Activated CD4-positive, alpha-beta memory T cell treated with anti-CD3 and anti-CD28 coated beads for 36 hours (primary cell): ENCODE measurements at regions not wholly inside any gene's neighbourhood (a gene's known extent, or its start where the extent isn't known, plus 50 kb on each side); places are given as distances from the start of the nearest gene placed in this dataset.

Experiments
- CTCF ChIA-PET: fragments of 350-600 bp; sonication (Branson Sonifier 250); formaldehyde crosslinking; loops from one replicate; lab custom pipeline; 2021; ENCODE audit warnings: antibody characterized with exemption, inconsistent platforms; lab: Charles Lee
- POLR2A ChIA-PET: fragments of 350-600 bp; sonication (Branson Sonifier 250); formaldehyde crosslinking; loops from one replicate; lab custom pipeline; 2021; ENCODE audit warnings: antibody characterized with exemption; lab: Charles Lee
- DNase-seq: peaks from one replicate; pipeline ENCODE4 v3.0.0-alpha.2; 2020
- H3K27ac Mint-ChIP-seq: one replicate; pipeline ENCODE4 v1.8.0; 2021; ENCODE audit warnings: mixed read lengths
- H3K27me3 Mint-ChIP-seq: one replicate; pipeline ENCODE4 v1.8.0; 2021; ENCODE audit warnings: mixed read lengths
- H3K36me3 Mint-ChIP-seq: one replicate; pipeline ENCODE4 v1.8.0; 2021; ENCODE audit warnings: mixed read lengths
- H3K4me1 Mint-ChIP-seq: one replicate; pipeline ENCODE4 v1.8.0; 2021; ENCODE audit warnings: low read depth, mixed read lengths
- H3K4me3 Mint-ChIP-seq: one replicate; pipeline ENCODE4 v1.8.0; 2021; ENCODE audit warnings: mild to moderate bottlenecking, mixed read lengths
- H3K9me3 Mint-ChIP-seq: one replicate; pipeline ENCODE4 v1.8.0; 2021; ENCODE audit warnings: mixed read lengths
- intact Hi-C: fragments of 100-400 bp; cut with micrococcal nuclease; formaldehyde crosslinking; loops from one replicate; pipeline ENCODE4 v1.15.1; 2023

DNA sequence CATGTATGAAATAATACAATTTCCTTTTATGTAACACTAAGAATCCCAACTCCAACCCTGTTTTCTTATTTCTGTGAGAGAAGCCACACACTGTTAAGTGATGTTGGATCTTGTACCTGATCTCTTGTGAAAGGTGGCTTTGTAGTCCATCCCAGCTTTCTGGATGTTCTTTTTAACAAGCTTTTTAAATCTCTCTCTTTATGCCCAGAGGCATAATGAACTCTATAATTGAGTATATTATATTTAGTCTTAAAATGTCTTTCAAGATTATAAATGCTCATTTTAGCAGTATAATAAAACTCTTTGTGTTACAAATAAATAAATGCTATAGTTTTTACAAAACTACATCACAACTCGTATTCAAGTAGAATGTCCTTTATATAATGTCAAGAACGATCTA, 922.1 kb downstream of the EPHA7 start:
- CTCF ChIA-PET = no interaction called here
- POLR2A ChIA-PET = no interaction called here
- H3K27ac Mint-ChIP-seq = no peak overlapping the region
- no peak overlapping the region for H3K4me3 Mint-ChIP-seq
- no peak for DNase-seq
- H3K4me1 Mint-ChIP-seq = no peaks in the 10 kb centered on the region
- H3K36me3 Mint-ChIP-seq = no peaks in the 10 kb centered on the region
- H3K9me3 Mint-ChIP-seq = no peaks in the 10 kb centered on the region
- no peaks in the 10 kb centered on the region for H3K27me3 Mint-ChIP-seq
- intact Hi-C loops = no loop called here

DNA sequence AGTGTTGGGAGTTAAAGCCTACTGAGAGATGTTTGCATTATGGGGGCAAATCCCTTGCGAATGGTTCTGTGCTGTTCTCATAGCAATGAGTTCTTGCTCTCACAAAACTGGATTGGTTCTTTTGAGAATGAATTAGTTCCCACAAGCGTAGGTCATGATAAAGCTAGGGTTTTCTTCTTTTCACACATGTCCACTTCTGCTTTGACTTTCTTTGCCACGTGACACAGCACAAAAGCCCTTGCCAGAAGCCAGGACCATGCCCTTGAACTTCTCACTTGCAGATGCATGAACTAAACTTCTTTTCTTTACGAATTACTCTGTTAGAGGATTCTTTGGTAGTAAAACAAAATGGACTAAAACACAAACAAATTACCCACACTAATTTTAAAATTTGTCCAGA, 922.8 kb downstream of the EPHA7 start:
- intact Hi-C loops = no loop called here
- DNase-seq = no peak
- ChIA-PET POLR2A (no interaction called here), CTCF (no interaction called here)
- Mint-ChIP-seq H3K27ac (no peak overlapping the region), H3K4me3 (no peak overlapping the region), H3K36me3 (no peaks in the 10 kb centered on the region), H3K27me3 (no peaks in the 10 kb centered on the region), H3K4me1 (no peaks in the 10 kb centered on the region), H3K9me3 (no peaks in the 10 kb centered on the region)

DNA sequence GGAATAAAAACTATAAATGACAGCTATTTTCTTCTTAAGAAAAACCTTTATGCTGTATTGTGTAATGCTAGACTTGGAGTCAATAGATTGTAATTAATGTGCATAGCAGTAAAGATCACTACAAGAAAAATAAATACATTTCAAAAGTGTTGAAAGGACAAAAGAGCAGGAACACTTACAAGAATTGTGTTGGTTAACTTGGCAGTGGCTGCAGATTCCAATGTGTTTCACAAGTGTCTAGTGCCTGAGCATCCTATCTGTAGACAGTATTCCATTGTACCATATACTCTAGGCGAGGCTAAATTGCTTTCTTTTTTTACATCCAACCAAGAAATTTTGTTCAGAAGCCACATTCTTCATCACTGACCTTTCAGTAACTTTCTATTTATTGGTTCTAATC, 924.1 kb downstream of the EPHA7 start:
- intact Hi-C loops = no loop called here
- no peak for DNase-seq
- no peaks in the 10 kb centered on the region for H3K4me1 Mint-ChIP-seq
- no peaks in the 10 kb centered on the region for H3K9me3 Mint-ChIP-seq
- no peak overlapping the region for H3K27ac Mint-ChIP-seq
- ChIA-PET CTCF (no interaction called here), POLR2A (no interaction called here)
- no peaks in the 10 kb centered on the region for H3K27me3 Mint-ChIP-seq
- H3K4me3 Mint-ChIP-seq = no peak overlapping the region
- no peaks in the 10 kb centered on the region for H3K36me3 Mint-ChIP-seq

DNA sequence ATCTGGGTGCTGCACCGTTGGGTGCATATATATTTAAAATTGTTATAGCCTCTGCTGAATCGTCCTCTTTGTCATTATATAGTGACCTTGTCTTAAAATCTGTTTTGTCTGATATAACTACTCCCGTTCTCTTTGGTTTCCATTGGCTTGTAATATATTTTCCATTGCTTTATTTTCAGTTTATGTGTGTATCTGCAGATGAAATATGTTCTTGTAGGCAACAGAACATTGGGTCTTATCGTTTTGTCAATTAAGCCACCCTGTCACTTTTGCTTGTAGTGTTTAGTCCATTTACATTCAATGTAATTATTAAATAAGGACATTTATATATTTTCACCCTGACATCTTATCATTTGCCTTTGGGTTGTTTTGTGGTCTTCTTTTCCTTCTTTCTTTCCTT, 933.9 kb downstream of the EPHA7 start:
- DNase-seq = no peak
- intact Hi-C loops = no loop called here
- Mint-ChIP-seq H3K36me3 (no peaks in the 10 kb centered on the region), H3K27ac (no peak overlapping the region), H3K4me1 (no peaks in the 10 kb centered on the region), H3K4me3 (no peak overlapping the region), H3K9me3 (peaks cover 21% of the 10 kb centered on the region), H3K27me3 (no peaks in the 10 kb centered on the region)
- ChIA-PET POLR2A (no interaction called here), CTCF (no interaction called here)

DNA sequence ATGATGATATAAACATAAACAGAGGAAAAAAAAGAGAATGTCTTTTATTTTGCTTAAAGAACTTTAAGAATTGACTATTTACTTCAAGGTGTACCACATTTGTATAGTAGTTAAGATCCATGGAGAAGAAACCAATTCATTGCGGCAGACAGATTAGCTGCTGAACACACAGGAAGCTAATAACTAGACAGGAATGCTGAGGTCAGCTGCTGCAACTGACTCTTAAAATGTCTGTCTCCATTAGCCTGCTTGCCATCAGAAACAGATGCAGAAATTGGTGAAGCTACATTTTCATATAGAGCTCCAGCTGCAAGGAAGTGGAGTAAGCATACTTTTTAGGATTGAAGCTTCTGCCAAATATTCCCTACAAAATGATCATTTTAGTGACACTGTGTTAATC, 939.5 kb downstream of the EPHA7 start:
- ChIA-PET POLR2A (no interaction called here), CTCF (no interaction called here)
- Mint-ChIP-seq H3K4me1 (no peaks in the 10 kb centered on the region), H3K9me3 (peaks cover 18% of the 10 kb centered on the region), H3K4me3 (no peak overlapping the region), H3K27me3 (no peaks in the 10 kb centered on the region), H3K36me3 (no peaks in the 10 kb centered on the region), H3K27ac (no peak overlapping the region)
- no peak for DNase-seq
- intact Hi-C loops = no loop called here

DNA sequence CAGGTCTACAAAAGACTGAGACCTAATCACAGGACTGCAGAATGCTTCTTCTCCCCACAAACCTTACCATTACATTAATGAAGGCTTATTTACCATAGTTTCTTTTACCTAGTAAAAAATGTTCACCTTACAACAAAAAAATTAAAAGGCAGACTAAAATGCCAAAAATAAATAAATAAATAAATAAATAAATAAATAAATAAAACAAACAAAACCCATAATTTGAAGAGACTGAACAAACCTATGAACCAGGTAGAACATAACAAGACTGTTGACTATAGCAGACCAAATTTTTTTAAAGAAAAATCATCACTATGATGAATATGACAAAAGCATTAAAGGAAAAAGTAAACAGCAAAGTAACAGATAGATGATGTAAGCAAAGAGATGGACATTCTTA, 946.3 kb downstream of the EPHA7 start:
- no peaks in the 10 kb centered on the region for H3K4me1 Mint-ChIP-seq
- DNase-seq = no peak
- no peak overlapping the region for H3K27ac Mint-ChIP-seq
- H3K9me3 Mint-ChIP-seq = peaks cover 20% of the 10 kb centered on the region
- CTCF ChIA-PET = no interaction called here
- no peak overlapping the region for H3K4me3 Mint-ChIP-seq
- intact Hi-C loops = no loop called here
- no peaks in the 10 kb centered on the region for H3K27me3 Mint-ChIP-seq
- POLR2A ChIA-PET = no interaction called here
- H3K36me3 Mint-ChIP-seq = no peaks in the 10 kb centered on the region

DNA sequence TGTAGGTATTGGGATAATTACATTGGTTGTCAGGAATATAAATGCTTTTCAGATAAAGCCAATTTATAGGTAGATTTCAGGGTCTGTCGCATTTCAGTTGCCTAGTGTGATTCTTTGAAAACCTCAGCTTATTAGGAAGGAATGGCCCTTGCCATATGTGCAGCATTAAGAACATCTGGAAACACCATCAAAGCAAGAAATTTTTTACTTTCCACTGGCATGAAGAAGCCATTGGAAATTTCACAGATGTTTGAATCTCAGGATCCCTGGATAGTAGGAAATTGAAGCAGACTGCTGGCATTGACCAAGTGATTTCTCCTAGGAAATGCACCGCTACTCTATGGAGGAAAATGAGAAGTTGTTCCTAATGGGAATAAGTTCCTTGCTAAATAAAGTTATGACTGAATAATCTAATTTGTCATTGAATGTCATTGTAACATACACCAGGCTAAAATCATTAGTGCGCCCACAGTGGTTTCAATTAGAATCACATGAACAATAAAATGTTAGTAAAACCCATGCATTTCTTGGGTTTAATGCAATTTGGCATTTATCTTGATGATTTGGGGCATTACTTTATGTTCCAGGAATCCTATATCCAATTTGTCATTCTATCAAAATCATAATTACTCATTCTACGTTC, 950.1 kb downstream of the EPHA7 start:
- H3K27me3 Mint-ChIP-seq = no peaks in the 10 kb centered on the region
- ChIA-PET POLR2A (no interaction called here), CTCF (no interaction called here)
- intact Hi-C loops = no loop called here
- no peaks in the 10 kb centered on the region for H3K36me3 Mint-ChIP-seq
- no peak for DNase-seq
- H3K27ac Mint-ChIP-seq = no peak overlapping the region
- H3K4me1 Mint-ChIP-seq = no peaks in the 10 kb centered on the region
- H3K9me3 Mint-ChIP-seq = peaks cover 38% of the 10 kb centered on the region
- no peak overlapping the region for H3K4me3 Mint-ChIP-seq

DNA sequence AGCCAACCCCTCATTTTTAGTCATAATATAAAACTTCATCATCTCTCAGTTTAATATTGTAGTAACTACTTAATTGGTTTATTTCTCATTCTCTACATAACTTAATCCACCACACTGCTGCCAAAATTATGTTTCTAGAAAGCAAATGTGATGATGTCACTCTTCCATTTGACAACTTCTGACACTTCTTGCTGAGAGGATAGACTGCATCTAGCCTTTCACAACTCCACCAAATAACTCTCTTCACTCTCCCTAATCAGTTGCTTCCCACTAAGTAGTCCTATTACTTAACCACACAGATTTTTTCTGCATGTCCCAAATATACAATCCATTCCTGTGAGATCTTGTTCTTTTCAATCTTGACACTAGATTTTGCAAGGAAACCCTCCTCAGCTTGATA, 951.3 kb downstream of the EPHA7 start:
- no peak for DNase-seq
- H3K9me3 Mint-ChIP-seq = peaks cover 37% of the 10 kb centered on the region
- no peaks in the 10 kb centered on the region for H3K36me3 Mint-ChIP-seq
- intact Hi-C loops = no loop called here
- ChIA-PET CTCF (no interaction called here), POLR2A (no interaction called here)
- no peaks in the 10 kb centered on the region for H3K4me1 Mint-ChIP-seq
- H3K4me3 Mint-ChIP-seq = no peak overlapping the region
- no peak overlapping the region for H3K27ac Mint-ChIP-seq
- H3K27me3 Mint-ChIP-seq = no peaks in the 10 kb centered on the region

DNA sequence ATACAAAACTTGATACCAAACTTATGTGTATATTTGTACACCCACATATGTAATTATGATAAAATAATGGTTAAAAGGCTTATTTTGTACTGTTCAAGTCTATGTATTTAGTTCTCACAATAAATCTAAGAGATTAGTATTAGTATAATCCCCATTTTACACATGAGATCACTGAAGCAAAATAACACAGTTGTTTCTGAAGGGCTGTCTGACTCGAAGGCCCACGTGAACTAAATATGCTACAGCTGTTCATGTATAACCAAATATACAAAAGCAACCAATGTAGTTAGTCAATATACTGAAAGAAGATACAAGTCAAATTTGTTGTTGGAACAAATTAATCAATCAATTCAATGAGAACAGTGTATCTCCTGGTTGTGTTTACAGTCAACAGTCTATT, 959.2 kb downstream of the EPHA7 start:
- CTCF ChIA-PET = no interaction called here
- no peak for DNase-seq
- Mint-ChIP-seq H3K36me3 (no peaks in the 10 kb centered on the region), H3K4me1 (no peaks in the 10 kb centered on the region), H3K27me3 (no peaks in the 10 kb centered on the region), H3K4me3 (no peak overlapping the region), H3K9me3 (peaks cover 14% of the 10 kb centered on the region), H3K27ac (no peak overlapping the region)
- POLR2A ChIA-PET = no interaction called here
- intact Hi-C loops = no loop called here

DNA sequence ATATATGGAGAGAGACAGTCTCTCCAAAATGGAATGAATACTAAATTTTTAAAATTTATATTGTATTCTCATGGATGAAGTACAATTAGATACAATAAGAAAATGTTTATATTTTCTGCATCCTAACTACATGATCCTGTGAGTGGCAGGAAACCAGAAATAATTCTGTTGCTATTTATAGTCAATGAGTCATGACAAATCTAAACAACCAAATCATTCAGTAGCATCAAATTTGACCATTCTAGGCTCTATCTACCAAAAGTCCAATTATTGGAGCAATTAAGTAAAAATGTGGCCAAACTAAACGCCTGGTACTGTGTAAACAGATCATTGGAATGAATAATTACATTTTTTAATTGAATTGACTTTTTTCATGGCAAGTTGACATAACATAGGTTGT, 959.8 kb downstream of the EPHA7 start:
- no peak for DNase-seq
- no peak overlapping the region for H3K27ac Mint-ChIP-seq
- no peak overlapping the region for H3K4me3 Mint-ChIP-seq
- H3K27me3 Mint-ChIP-seq = no peaks in the 10 kb centered on the region
- intact Hi-C loops = no loop called here
- ChIA-PET CTCF (no interaction called here), POLR2A (no interaction called here)
- H3K4me1 Mint-ChIP-seq = no peaks in the 10 kb centered on the region
- peaks cover 8% of the 10 kb centered on the region for H3K9me3 Mint-ChIP-seq
- no peaks in the 10 kb centered on the region for H3K36me3 Mint-ChIP-seq

DNA sequence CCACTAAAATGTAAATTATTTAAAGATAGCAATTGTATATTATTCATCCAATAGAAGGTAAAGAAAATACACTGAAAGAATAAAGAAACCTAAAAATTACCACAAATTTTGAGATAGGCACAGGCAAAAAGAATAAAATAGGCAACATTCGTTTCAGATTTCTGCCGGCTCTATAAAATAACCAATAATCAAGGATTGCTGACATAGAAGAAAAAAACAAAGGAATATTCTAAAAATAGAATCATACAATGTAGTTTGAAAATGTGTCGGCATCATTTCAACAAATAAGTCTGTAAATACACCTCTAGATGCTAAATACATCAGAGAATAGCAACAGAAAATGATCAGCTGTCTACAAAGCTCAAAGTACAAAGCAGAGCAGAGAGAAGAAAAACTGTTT, 973.3 kb downstream of the EPHA7 start:
- Mint-ChIP-seq H3K9me3 (peaks cover 14% of the 10 kb centered on the region), H3K27me3 (no peaks in the 10 kb centered on the region), H3K4me1 (no peaks in the 10 kb centered on the region), H3K27ac (no peak overlapping the region), H3K36me3 (no peaks in the 10 kb centered on the region), H3K4me3 (no peak overlapping the region)
- intact Hi-C loops = no loop called here
- DNase-seq = no peak
- POLR2A ChIA-PET = no interaction called here
- CTCF ChIA-PET = no interaction called here

DNA sequence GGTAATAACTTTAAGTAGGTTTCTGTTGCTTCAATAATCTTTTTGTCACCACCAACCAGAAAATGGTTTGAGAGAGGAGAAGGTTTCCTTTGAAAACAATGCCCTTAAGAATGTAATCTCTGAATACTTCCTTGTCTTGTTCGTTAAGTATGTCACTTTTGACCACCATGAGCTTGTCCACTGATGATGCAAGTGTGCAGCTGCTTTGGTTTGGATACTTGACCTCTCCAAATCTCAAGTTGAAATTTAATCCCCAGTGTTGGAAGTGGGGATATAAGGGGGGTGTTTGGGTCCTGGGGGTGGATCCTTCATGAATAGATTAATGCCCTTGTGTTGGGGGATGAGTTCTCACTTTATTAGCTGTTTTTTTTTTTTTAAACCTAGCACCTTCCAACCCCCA, 985.4 kb downstream of the EPHA7 start:
- no peaks in the 10 kb centered on the region for H3K4me1 Mint-ChIP-seq
- intact Hi-C loops = no loop called here
- no peak overlapping the region for H3K27ac Mint-ChIP-seq
- H3K4me3 Mint-ChIP-seq = no peak overlapping the region
- H3K9me3 Mint-ChIP-seq = peaks cover 2% of the 10 kb centered on the region
- ChIA-PET CTCF (no interaction called here), POLR2A (no interaction called here)
- H3K27me3 Mint-ChIP-seq = no peaks in the 10 kb centered on the region
- no peak for DNase-seq
- H3K36me3 Mint-ChIP-seq = no peaks in the 10 kb centered on the region

DNA sequence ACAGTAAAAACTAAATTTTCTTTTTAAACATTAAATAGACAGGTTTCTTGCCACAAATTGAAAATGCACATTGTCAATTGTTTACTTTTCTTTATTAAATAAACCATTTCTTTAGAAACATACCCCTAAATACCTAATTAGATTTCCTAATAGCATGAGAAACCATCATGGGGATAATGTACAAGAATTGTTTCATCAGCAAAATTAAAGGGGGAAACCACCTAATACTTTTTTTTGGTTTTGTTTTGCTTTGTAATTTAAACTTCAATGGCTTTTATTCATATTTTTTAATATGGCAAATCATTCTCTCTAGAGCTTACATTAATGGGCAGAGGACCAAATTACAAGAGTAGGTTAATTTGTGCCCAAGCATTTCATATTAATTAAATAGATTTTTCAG, 987.9 kb downstream of the EPHA7 start:
- Mint-ChIP-seq H3K27ac (no peak overlapping the region), H3K4me1 (no peaks in the 10 kb centered on the region), H3K36me3 (no peaks in the 10 kb centered on the region), H3K4me3 (no peak overlapping the region), H3K9me3 (peaks cover 7% of the 10 kb centered on the region), H3K27me3 (no peaks in the 10 kb centered on the region)
- ChIA-PET CTCF (no interaction called here), POLR2A (no interaction called here)
- no peak for DNase-seq
- intact Hi-C loops = no loop called here
